Stimulated activated CD8-positive, alpha-beta memory T cell treated with anti-CD3 and anti-CD28 coated beads, Interleukin-12 subunit alpha, Interleukin-12 subunit beta, amount 100 ng/mL, for 1 hour (primary cell): ENCODE measurements at regions not wholly inside any gene's neighbourhood (a gene's known extent, or its start where the extent isn't known, plus 50 kb on each side); places are given as distances from the start of the nearest gene placed in this dataset.
"Not testable (repeated sequence)": the region's sequence is repeated elsewhere in the genome, so short reads cannot be mapped to it uniquely, and the experiment has no call there.

ENCODE experiments used
- DNase-seq: peaks from one replicate; pipeline ENCODE4 v3.0.0-alpha.2; 2020; ENCODE audit warnings: low read depth

DNA sequence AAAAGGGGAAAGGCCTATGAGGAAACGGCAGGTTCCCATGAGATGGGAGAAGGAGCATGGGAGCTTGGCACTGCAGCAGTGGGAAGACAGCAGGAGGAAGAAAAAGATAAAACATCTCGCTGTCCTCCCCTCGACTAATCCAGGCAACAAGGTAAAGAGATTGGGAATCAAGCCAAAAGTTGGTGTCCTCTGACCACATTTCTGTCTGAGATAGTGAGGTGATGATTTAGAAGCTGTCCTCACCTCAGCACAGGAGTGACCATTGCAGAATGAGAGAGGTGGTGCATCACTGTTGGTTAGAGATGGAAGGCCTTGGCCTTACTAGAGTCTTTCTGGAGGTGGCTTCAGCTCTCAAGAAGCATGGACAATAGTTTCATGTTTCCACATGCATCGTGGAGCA lies 226.6 kb upstream of the CCDC54 start:
- DNase-seq, result no peak

GRCh38 chr3:107153981-107154380 lies 223.3 kb upstream of the CCDC54 start:
- DNase-seq, result no peak

GRCh38 chr3:107172411-107172810 lies 204.8 kb upstream of the CCDC54 start:
- DNase-seq, result no peak

- DNase-seq, result no peak
Measured at GRCh38 chr3:107184375-107184774, 192.9 kb upstream of the CCDC54 start.

DNA sequence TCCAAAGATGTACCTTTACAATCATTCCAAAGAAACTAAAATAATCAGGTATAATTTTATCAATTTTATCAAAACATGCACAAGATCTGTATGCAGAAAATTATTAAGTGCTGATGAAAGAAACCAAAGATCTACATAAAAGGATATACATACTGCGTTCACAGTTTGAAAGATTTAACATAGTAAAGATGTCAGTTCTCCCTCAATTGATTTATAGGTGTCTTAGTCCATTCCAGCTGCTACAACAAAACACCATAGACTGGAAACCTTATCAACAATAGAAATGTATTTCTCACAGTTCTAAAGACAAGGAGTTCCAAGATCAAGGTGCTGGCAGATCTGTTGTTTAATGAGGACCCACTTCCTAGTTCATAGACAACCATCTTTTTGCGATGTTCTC lies 189.0 kb upstream of the CCDC54 start:
- DNase-seq, result no peak

- DNase-seq, result no peak
Measured at GRCh38 chr3:107189158-107189791, 188.0 kb upstream of the CCDC54 start.

DNA sequence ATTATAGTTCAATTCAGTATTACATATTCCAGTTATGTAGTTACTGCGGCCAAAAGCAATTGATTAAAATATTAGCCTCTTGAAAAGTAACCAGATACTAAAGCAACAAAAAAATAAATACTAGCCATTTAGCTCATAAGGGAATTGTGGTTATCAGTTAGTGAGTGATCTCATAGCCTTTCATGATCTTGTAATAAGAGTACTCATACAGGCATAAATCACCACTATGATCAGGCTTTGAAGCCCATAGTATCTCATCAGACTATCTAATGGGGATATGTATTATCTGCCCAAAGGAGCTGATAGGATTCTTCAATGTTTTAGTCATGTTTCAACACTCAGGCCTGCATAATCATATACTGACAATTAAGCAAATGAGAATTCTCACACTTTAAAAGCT lies 184.1 kb upstream of the CCDC54 start:
- DNase-seq, result no peak

GRCh38 chr3:107198581-107199181 lies 178.6 kb upstream of the CCDC54 start:
- no peak for DNase-seq

GRCh38 chr3:107201146-107201545 lies 176.1 kb upstream of the CCDC54 start:
- DNase-seq, result no peak

DNA sequence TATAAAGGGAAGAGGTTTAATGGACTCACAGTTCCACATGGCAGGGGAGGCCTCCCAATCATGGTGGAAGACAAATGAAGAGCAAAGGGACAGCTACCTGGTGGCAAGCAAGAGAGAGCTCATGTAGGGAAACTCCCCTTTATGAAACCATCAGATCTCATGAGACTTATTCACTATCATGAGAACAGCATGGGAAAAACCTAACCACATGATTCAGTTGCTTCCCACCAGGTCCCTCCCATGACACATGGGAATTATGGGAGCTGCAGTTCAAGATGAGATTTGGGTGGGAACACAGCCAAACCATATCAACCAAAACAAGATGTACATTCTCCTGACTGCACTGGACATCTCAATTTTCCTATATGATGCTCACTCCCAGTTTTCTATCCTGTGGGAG lies 174.4 kb upstream of the CCDC54 start:
- not testable (repeated sequence) for DNase-seq

GRCh38 chr3:107204121-107204520 lies 173.1 kb upstream of the CCDC54 start:
- no peak for DNase-seq

DNA sequence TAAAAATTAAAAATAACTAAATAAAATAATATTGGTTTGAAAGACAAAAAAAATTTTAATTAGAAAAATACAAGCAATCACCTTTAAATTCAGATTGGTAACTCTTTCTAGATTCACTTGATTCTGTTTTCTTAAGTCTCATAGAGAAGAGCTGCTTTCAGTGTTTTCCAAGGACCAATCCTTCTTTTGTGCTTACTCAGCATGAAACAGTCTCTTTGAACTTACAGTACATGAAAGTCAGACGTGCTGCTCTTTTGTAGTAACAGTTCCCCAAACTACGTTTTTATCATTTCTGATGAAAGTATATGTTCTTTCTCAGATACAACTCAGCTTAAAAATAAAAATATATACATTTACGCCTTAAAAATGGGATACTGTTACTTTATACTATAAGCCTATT lies 171.9 kb upstream of the CCDC54 start:
- DNase-seq, result no peak

DNA sequence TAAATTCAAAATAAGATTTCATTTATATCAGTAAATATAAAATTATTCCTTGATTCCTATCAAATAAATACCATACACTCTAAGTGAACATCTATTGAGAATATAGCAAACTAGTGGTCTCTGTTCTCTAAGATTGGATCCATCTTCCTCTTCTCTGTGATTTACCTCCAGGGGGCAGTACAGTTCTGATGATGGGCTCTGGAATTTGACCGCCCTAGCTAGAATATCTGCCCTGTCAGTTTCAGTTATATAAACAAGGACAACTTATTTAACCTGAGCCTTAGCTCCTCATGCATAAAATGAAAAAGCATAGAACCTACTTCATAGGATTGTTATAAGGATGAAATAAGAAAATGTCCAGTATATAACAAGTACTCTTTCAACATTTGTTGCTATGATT lies 171.1 kb upstream of the CCDC54 start:
- DNase-seq, result no peak

DNA sequence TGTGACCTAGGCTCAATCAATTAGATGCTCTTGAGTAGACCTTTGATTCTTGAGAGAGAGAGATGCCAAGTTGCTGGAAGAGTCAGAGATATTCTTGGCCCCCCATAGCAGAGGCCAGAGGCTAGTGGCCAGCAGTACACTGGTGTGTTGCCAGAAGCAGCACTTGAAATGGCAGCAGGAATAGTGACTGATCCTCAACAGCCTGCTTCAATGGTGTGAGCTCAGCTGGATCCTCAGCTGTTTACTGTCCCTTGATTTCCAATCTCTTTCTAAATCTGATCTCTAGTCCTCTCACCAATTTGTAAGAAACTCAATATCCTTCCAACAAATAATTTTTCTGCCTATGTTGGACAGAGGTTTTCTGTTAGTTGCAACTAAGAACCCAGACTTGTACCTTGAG lies 170.3 kb upstream of the CCDC54 start:
- DNase-seq, result no peak

- DNase-seq, result no peak
Measured at GRCh38 chr3:107208100-107208499, 169.1 kb upstream of the CCDC54 start.

DNA sequence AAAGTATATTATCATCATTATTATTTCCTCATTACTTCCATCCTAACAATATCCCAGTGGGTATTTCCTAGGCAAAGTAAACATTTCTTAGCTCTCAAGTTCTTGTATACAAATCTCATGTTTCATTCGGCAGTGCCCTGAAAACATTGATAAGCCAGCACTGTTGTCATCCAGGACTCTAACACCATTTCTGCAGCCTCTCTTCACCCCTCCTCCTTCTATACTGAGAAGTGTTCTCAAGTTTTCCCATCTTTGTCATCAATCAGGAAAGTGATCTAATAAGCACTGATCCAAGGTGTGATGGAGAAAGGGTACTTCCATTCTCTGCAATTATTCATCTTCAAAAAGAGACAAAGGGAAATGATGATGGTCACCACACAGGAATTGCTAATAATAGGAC lies 168.4 kb upstream of the CCDC54 start:
- DNase-seq, result no peak

- DNase-seq, result no peak
Measured at GRCh38 chr3:107209302-107209990, 167.8 kb upstream of the CCDC54 start.

GRCh38 chr3:107211608-107212007 lies 165.6 kb upstream of the CCDC54 start:
- DNase-seq, result no peak

DNA sequence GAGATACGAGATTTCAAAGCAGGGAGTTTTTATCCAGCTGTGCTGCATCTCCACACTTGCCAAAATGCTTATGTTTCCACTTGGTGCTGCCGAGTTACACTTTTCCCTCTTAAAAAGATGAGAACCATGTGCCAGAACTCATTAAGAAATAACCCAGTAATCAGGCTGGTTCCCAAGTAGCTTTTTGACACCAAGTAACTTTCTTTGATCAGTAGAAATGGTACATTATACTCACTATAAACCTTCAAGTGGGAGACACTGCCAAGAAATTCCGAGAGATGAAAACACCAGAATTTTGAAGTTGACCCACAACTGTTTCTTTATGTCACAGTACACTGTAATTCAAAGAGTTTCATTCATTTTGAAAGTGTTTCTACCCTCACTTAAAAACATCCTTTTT lies 164.6 kb upstream of the CCDC54 start:
- DNase-seq, result no peak

DNA sequence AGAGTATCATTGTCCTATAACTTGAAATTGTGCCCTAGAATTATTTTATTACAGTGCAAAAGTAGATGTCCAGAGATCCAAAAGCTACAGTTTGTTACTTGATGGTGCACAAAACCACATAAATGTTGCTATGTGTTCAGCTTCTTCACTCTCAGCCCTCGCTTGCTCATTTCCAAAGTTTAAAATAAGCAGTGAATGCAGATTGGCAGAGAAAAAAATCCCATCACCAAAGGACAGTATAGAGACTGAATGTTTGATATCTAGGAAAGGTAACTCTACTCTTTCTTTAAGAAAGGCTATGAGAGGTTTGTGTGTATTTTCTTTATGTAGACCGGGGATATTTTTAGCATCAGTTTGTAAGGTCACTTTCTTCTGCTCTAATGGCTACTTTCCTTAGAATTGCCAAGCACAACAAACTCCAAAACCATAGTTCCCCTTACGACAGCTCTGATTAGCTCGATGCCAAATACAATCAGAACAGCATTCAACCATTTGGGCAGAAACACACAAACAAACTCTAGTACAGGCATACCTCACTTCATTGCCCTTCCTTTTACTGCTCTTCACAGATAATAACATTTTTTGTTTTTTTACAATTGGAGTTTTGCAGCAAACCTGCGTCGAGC lies 164.1 kb upstream of the CCDC54 start:
- no peak for DNase-seq

GRCh38 chr3:107216229-107216628 lies 161.0 kb upstream of the CCDC54 start:
- DNase-seq, result no peak

GRCh38 chr3:107216711-107217110 lies 160.5 kb upstream of the CCDC54 start:
- DNase-seq, result no peak

GRCh38 chr3:107217172-107217571 lies 160.1 kb upstream of the CCDC54 start:
- no peak for DNase-seq
